OCI-LY3 (cell line): ENCODE measurements at regions not wholly inside any gene's neighbourhood (a gene's known extent, or its start where the extent isn't known, plus 50 kb on each side); places are given as distances from the start of the nearest gene placed in this dataset.

Source experiments
- EZH2phosphoT487 ChIP-seq: fragments of 200-600 bp; shearing (Covaris generic); IDR thresholded peaks from 2 replicates; pipeline ENCODE4 v1.6.1; 2018; ENCODE audit warnings: antibody characterized with exemption, mixed run types, low read depth
- TF ChIP-seq, protein P1 (sequence below): fragments of 200-600, 300-600 bp; sonication (generic); IDR thresholded peaks from 2 replicates; pipeline ENCODE4 v1.5.1; 2014; ENCODE audit warnings: antibody characterized with exemption, low read length, low read depth

DNA sequence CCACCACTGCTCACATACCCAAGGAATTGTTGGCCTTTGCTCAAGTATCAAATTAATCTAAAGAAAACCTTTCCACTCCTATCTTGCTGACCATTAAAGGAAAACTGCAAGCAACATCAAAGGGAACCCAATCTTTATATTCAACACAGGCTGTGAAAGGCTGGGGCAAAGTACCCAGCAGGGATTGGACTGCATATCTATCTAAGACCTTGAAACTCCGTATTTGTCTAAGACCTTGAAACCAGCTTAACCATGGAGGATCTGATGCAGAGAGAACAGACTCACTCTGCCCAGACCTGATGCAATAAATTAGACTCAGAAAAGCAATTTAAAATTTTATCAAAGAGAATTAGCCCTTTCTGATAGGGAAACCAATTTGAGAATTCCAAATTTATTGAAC lies 102.2 kb downstream of the DIO2 start:
- TF ChIP-seq, protein P1, sequence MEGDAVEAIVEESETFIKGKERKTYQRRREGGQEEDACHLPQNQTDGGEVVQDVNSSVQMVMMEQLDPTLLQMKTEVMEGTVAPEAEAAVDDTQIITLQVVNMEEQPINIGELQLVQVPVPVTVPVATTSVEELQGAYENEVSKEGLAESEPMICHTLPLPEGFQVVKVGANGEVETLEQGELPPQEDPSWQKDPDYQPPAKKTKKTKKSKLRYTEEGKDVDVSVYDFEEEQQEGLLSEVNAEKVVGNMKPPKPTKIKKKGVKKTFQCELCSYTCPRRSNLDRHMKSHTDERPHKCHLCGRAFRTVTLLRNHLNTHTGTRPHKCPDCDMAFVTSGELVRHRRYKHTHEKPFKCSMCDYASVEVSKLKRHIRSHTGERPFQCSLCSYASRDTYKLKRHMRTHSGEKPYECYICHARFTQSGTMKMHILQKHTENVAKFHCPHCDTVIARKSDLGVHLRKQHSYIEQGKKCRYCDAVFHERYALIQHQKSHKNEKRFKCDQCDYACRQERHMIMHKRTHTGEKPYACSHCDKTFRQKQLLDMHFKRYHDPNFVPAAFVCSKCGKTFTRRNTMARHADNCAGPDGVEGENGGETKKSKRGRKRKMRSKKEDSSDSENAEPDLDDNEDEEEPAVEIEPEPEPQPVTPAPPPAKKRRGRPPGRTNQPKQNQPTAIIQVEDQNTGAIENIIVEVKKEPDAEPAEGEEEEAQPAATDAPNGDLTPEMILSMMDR, result no peak
- no peak for TF ChIP-seq EZH2phosphoT487
